Ovary (tissue), 3 donors: ENCODE measurements at regions not wholly inside any gene's neighbourhood (a gene's known extent, or its start where the extent isn't known, plus 50 kb on each side); places are given as distances from the start of the nearest gene placed in this dataset.

Experiments
- CTCF ChIP-seq, 3 donors: fragments of 450-650 bp in 2 of 3; fragments of 200-600 bp in 1 of 3; IDR thresholded peaks; one replicate each; pipeline versions ENCODE4 v1.5.1 to v1.8.0; 2016 to 2022; ENCODE audit warnings: antibody characterized with exemption in 3 of 3, mild to moderate bottlenecking in 1 of 3
- POLR2A ChIP-seq: fragments of 450-650 bp; IDR thresholded peaks from one replicate; pipeline ENCODE4 v1.6.1; 2017; ENCODE audit warnings: antibody characterized with exemption, mild to moderate bottlenecking, moderate library complexity
- donor health status: DM: no; HTN: no; CAD: no.

- TF ChIP-seq CTCF (IDR thresholded peaks at IDR 0.05) (no peak), POLR2A (no peak)
Measured at GRCh38 chr2:42893047-42893758, 100.8 kb upstream of the HAAO start.
